ENCODE measurements at regions not wholly inside any gene's neighbourhood (a gene's known extent, or its start where the extent isn't known, plus 50 kb on each side); places are given as distances from the start of the nearest gene placed in this dataset.

DNA sequence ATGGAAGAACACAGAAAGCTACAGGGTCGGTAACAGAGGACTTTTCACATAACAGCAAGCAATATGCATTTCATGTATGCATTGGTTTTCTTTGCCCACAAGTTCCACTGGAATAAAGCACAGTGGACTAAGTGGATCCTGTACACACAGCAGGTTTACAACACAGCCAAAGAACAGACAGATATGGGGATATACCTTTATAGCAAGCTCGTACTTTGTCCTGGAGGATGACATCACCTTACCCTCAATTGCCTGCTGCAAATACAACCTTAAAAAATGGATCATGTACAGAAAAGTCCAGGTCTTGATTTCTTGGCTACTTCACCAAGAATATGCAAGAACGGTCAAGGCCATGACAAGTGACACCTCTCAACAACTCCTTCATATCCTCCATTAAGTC, 1445.5 kb downstream of the MAT2B start:
- DNase-seq: no peak

DNA sequence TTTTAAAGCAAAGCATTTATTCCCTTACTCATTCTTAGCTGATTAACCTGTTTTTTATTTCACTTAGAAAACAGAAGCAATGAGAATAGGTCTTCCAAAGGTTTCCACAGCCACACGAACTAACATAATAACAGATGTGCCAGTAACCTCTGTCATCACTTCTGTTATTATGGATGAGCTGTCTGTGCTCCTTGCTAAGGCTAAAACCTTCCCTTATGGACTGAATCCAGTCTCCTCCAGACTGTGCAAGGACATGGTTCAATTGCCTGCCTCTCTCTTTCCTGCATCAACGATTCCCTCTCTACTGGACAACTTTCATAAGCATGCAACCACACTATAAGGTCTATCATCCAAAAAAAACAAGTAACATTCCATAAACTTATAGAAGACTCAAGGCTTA, 1446.2 kb downstream of the MAT2B start:
- no peak for DNase-seq

DNA sequence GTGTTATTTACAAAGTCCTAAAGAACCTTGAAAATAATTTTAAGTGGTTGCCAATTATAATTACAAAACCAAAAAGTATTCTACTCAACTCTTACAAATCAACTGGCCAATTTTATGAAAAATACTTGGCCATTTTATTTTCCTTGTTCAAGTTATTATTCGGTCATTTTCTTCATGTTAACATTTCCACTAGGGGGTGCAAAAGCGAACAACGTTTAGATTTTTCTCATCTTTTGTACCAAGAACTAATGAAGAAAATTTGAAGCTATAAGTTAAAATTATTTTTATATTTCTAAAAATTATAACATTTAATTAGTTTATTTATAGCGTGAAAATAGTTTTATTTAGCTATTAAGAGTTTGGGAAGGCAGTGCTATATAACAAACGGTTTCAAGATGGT, 1453.3 kb downstream of the MAT2B start:
- no peak for DNase-seq

DNA sequence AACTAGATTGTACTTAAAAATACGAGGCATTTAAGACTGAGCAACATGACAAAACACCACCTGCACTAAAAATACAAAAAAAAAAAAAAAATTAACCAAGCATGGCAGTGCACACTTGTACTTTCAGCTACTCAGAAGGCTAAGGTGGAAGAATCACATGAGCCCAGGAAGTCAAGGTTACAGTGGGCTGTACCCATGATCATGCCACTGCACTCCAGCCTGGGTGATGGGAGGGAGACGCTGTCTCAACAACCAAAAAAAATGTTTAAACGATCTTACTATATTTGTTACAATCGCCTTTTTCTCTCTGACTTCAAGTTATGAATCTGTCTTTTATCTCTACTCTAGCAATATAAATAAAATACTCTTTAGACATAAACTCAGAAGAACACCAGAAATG, 1454.3 kb downstream of the MAT2B start:
- no peak for DNase-seq

DNA sequence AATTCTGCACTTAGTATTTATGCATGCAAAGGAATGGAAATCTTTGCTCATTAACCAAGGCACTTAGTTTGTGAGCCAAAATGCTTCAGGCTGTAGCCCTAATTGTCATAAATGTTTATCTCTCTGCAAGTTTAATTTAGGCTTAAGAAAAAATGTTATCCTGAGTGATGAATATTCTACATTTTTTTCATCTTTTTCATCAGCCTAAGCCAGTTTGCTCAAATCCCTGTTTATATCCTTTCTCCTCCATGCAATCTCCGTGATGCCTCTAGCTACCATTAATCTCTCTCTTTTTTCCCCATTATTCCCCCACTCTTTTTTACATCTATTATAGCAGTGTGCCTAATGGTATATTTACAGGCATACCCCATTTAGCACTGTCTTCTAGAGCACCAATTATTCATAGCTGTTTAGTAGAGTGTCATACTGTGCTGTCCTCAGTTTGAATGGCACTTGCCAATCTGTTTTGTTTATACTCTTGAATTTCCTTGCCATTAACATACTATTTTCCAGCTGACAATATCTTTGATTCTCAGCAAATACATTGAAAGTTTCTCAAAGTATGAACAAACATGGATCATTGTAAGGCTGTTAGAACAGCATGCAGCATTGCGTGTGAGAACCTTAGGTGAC, 1457.0 kb downstream of the MAT2B start:
- DNase-seq: no peak

DNA sequence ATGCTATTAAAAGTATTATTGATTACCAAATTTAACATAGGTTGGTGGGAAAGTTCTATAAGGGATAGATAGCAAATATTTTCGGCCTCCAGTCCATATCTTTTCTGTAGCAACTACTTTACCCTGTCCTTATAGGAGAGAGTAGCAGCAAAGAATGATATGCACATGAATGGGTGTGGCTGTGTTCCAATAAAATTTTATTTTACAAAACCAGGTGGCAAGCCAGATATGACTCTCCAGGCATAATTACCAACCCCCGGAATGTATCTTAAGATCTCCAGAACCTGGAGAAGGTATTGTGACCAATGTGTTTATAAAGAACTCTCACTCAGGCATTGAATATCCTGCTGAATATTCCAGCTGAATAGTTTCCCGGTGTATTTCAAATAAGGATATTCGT, 1461.2 kb downstream of the MAT2B start:
- DNase-seq: no peak

DNA sequence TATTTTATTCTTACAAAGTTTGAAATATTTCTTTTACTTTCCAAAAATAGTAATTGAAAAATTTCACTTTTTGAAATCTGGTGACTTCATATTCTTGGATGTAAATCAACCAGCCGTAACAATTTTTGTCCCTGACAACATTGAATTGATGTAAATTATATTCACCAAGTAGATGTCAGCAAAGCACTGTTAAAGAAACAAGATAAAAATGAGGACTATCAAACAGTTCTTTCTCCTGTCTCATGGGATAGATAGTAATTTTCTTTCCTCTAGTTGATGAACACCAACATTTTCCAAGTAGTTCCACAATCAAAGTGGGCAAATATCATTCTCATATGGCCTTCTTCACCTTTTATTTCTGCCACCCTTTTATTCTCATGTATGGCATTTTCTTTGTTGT, 1461.9 kb downstream of the MAT2B start:
- no peak for DNase-seq

DNA sequence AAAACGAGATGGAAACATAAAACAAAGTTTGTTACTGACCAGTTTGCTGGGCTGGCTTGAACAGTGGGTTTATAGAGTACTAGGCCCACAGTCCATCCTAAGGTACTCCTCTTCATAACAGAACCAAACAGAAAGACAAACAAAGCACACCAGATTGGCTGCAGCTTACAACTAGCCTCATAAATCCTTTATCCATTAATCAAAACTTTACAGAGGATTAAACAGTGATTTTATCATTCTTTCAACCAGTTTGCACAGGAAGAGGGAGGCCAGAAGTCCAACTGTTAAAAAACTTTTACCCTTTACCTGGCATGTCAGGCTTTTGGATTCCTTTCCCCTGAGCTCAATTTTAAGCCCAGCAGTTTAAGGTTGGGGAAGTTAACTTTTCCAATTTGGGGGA, 1467.6 kb downstream of the MAT2B start:
- DNase-seq: no peak

DNA sequence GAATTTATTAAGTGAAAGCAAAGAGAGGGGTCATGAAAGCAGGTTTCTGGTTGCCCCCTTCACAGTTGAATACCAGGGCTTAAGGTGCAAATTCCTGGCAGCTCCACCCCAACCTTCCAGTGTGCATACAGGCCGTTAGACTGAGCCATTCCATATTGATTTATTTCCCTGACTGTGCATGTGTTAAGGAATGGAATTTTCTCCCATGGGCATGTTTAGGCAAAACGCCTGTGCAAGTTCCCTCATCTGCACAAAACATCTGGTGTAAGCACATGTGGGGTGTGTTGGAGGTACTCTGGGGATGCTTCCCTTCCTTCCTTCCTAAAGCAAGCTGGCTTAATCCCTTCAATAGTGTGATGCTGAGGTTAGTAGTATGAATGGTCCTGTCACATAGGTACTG, 1470.6 kb downstream of the MAT2B start:
- DNase-seq: no peak

DNA sequence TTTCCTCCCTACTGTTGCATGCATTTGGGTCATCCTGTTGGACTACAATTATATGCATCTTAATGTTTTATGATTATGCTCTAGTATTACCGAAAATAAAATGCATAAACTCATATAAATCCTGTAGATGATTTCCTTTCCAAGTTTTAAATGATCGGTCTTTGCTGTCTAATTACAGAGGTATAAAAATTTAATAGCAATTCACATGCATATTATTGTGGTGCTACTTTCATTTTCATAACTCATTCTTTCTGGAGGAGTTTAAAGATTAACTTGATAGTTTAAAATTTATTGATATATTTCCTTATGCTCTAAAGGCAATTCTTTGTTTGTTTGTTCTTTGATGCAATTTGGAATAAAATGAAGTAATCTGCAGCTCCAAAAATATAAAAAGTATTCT, 1475.1 kb downstream of the MAT2B start:
- no peak for DNase-seq

DNA sequence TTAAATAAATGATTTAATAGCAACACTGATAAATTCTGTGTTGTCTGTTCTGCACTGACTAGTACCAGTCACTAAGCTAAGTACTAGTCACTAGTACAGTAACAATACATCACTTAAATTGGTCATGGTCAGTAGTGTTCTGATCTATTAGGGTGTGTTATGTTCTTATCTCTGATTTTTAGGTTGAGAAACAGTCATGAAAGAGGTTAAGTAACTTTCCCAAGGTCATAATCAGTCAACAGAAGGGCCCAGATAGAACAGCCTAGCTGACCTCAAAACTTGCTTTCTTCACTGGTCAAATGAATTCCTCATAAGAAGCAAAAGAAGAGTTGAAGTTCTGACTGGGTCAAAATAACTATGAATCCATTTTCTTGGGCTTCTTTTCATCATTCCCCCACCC, 1492.7 kb downstream of the MAT2B start:
- DNase-seq: no peak

DNA sequence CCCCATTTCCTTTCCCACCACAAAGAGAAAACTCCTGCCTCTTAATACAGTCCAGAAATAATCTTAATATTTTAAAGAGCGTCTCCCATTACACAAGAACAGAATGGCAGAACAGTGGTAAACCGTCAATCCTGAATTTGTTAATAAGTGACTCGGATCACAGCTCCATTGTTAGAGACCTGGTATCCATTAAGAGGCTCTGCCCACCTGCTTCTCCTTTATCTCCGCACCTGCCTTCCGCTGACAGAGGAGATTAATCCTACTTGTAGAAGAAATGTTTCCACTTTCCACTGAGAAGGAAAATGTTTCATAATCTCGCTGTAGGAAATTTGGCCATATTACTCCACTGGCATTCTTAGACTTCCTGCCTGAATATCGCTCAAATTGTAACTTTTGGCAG, 1493.2 kb downstream of the MAT2B start:
- DNase-seq: no peak

DNA sequence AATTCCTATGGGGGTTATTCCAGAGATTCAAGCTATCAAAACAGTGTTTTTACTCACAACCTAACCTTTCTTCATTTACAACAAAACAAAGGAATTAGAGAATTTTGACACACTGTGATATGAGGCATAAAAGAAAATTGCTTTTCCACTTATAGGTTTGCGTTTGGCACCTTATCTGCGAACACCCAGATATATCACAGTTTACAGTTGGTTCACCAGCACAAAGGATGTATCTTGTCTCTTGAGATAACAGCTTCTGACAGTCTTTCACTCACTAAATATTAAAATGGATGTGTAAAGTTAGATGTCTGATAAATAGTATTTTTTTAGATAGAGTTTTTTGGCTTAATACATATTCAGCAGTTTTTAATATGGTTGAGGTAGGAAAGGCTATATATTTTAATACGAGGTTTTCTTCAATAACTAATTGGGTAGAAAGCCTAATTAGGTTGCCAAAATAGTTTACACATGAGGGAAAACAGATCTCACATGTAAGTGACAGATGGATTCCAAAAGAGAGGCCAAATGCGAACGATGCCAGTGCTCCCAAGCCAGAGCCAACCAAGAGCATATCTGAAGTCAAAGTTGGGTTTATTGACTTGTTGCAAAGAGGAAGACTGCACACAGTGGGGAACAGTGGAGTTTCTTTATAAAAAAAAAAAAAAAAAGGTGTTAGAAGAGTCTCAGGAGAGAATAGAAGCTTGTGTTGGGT, 1495.2 kb downstream of the MAT2B start:
- DNase-seq: no peak

DNA sequence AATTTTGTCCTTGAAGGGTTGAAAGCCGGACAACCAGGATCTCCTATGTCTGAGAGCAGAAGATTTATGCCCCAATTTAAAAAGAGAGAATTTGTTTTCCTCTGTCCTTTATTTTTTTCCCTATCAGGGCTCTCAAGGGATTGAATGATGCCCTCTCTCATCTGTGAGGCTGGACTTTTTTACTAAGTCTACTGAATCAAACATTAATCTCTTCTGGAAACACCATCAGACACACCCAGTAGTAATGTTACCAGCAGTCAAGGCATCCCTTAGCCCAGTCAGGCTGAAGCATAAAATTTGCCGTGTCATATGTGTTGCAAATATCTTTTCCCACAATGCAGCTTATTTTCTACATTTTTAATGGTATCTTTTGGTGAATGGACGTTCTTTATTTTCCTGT, 1497.9 kb downstream of the MAT2B start:
- no peak for DNase-seq

DNA sequence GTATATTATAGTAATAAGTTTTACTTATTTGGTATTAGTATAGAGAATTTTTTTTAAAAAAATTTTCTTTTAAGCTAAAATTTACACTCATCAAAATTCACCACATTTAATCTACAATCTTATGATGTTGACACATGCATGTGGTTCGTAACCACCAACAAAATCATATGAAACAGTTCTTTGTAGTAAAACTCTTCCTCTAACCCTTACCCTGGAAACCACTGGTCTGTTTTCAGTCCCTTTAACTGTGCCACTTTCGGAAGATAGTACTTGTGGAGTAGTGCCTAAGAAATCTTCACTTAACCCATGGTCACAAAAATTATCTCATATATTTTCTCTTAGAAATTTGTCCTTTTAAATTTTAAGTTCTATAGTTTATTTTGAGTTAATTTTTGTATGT, 1498.8 kb downstream of the MAT2B start:
- no peak for DNase-seq

DNA sequence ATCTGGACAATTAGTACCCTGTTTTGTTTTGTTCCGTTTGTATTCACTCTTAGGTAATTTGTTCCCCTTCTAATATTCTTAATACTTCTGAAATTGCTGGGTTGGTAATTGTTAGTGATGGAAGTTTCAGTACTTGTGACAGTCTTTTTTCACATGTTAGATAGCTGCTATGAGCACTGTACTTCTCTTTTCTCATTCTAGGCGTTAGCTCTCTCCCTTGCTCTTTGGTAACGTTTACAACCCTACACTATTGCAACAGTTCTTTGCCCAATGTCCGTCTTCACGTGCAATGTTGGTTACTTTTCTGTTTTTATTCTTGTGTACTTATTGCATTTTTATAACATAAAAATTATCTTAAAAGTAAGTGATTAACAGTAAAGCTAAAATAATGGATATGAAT, 1509.0 kb downstream of the MAT2B start:
- DNase-seq: no peak

DNA sequence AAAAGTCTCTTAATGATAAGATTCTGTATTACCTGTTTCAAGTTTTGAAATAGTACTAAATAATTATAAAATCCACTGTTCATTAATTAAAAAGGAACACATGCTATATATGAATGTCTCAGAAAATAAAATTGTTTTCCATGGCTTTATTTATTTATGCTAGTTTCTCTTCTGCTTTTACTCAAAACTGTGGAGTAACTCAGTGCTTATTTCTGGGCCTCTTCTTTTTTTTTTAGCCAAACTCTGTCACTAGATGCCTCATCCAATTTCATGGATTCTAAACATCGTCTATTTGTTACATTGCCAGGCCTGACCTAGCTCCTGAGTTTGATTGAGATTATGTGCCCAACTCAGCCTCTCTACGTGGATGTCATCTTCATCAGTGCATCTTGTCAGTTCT, 1509.7 kb downstream of the MAT2B start:
- DNase-seq: no peak

DNA sequence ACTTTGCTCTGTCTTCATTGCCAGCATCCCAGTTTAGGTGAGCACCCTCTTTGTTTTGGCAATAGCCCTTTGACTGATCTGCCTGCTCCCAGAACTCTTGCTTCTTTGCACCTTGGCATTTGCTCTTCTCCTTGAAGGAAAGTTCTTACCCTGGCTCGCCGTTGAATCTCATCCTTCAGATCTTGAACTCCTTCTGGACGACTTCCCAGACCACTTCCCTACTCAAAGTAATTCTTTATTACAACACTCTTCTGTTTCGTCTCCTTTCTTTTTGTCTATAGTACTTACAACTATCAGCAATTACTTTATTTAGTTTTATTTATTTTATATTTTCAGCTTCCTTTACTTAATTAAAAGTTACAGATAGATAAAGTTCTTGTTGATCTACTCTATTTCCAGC, 1510.1 kb downstream of the MAT2B start:
- no peak for DNase-seq

DNA sequence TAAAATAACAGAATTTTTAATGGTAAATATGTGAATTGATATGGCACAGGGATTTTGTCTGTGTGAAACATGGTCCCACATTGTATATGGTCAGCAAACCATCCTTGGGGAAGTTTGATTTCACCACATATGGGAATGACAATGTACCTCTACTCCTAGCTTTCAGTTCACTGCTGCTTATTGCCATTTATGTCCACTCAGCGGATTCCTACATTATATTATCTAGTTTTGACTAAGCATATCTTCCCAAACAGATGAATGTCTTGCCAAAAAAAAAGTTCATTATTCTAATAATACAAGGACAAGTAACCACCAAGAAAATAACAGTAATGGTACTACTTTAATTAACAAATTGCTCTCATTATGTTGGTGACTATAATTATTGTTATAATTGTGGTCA, 1521.6 kb downstream of the MAT2B start:
- no peak for DNase-seq

DNA sequence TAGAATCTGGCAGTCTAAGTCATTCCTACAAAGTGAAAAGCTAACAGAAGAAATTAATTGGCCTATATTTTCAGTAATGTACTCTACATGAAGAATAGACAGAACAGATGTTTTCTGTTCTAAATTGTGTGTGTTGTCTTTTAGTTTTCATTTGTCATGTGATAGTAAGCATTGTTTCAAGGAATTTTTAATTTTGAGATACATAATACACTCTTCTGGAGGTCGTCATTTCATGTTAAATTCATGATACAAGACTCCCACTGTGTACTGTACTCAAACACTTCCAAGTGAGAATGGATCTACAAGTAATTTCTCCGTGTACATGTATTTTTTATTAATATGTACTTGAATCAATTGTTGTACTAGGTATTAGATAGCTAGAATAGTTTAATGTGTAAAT, 1522.9 kb downstream of the MAT2B start:
- DNase-seq: no peak

DNA sequence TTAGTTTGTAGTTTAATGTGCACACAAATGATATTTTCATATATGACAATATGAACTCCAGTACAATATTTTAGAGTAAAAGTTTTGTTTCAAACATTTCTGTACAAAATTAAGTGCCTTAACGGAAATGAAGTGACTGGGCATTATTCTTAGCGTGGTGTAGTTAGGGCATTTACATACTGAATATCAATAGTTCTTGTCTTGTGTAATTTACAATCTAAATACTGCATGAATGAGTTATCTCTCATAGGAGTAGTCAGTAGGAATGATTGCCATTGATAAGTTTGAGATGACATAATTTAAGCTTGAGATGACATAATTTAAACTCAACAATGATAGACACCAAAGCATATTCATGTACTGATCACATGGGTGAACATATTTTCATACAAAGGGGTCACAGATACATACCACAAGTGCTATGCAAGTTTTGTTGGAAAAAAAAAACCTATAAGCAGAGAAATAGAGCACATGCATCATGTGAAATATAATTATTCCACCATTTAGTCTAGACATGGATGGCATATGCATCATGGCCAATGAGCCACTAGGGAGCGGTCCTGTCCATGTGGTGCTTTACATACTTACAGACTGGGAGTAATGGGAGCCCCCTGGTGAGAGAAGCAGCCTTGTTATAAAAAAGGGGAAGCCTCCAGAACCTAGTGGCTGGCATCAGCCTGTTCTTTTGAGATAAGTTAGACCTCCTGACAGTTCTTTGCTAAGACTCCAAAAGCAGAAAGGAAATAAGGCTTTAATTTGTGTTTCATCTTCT, 1523.9 kb downstream of the MAT2B start:
- DNase-seq: no peak

DNA sequence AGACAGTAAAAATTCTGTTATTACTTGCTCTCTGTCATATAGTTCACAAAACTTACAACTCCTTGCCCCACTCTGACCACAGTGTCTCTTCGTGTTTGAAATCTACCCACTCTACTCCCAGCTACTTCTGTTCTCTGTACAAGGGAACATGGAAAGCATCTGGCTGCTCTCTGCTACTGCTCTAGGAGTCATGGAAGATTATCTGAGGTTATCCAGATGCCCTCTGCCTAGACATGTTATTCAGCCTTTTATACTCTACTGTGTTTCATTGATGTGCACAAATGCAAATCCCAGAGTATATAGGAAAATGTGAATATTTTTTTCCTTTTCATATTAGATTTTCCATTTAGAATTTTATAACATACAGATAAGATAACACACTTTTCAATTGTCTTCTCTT, 1525.6 kb downstream of the MAT2B start:
- no peak for DNase-seq

DNA sequence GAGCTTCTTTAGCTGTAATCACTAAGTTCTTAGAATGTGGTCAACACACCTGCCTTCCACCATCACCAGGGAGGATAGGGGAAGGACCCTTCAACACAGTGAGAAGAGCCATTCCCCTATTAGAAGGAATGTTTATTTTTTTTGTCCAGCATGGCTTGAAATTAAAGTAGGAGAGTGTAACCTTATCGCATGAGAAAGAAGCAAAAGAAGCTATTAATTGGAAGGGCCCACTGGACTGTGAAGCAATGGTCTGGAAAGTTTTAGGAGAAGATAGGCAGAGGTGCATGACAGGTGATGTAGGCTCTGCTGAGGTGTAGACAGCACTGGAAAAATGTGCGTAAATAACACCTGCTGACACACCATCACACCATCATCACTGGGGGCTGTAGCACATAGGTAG, 1526.0 kb downstream of the MAT2B start:
- no peak for DNase-seq

DNA sequence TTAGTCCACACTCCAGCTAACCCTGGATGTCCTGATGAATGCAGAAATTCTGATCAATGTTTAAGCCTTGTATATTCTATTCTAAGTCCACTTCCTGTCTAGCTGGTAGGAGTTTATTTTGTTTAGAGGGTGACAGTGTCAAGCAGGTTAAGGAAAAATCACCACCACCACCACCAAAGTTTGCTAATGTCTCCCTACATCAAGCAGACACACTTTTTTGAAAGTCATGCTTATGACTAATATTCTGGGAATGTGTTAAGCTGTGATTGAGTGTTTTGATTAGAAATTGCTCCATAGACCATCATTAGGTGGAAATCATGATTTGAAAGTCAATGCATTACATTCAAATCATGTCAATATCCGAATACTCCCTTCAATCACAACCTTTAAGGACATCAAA, 1530.1 kb downstream of the MAT2B start:
- no peak for DNase-seq

All from fibroblast of skin of right biceps (primary cell).